WTC11 (cell line): ENCODE measurements at regions not wholly inside any gene's neighbourhood (a gene's known extent, or its start where the extent isn't known, plus 50 kb on each side); places are given as distances from the start of the nearest gene placed in this dataset.

ENCODE experiments used
- ATAC-seq: fragments of 200-7000 bp; cut with Tn5 transposase; 2 replicates; pipeline ENCODE4 v1.10.0; 2021; ENCODE audit warnings: mild to moderate bottlenecking, moderate library complexity
- CTCF ChIA-PET: fragments of 300-600 bp; sonication (Branson Sonifier 250); formaldehyde crosslinking; loops from one replicate; lab custom pipeline; 2021; ENCODE audit warnings: antibody characterized with exemption; lab: Charles Lee
- POLR2A ChIA-PET: fragments of 350-600 bp; sonication (Branson Sonifier 250); formaldehyde crosslinking; loops from one replicate; lab custom pipeline; 2021; ENCODE audit warnings: antibody characterized with exemption; lab: Charles Lee
- DNase-seq: peaks from one replicate; pipeline ENCODE4 v3.0.0; 2021; ENCODE audit warnings: low spot score
- H3K27ac Mint-ChIP-seq: 2 replicates; pipeline ENCODE4 v1.8.0; 2021; ENCODE audit warnings: mixed read lengths
- H3K27me3 Mint-ChIP-seq: 2 replicates; pipeline ENCODE4 v1.8.0; 2021; ENCODE audit warnings: low read depth, mild to moderate bottlenecking, moderate library complexity, mixed read lengths
- H3K36me3 Mint-ChIP-seq: 2 replicates; pipeline ENCODE4 v1.8.0; 2021; ENCODE audit warnings: mixed read lengths
- H3K4me1 Mint-ChIP-seq: 2 replicates; pipeline ENCODE4 v1.8.0; 2022; ENCODE audit warnings: mixed read lengths
- H3K4me3 Mint-ChIP-seq: 2 replicates; pipeline ENCODE4 v1.8.0; 2021; ENCODE audit warnings: mild to moderate bottlenecking, moderate library complexity, mixed read lengths
- H3K9me3 Mint-ChIP-seq: 2 replicates; pipeline ENCODE4 v1.8.0; 2021; ENCODE audit warnings: mixed read lengths
- CBFB ChIP-seq: sonication (generic); formaldehyde crosslinking; IDR thresholded peaks from 2 replicates; pipeline ENCODE4 v1.8.1; 2022; ENCODE audit warnings: mild to moderate bottlenecking, low read depth, missing genetic modification reagents
- CREB1 ChIP-seq: sonication (generic); formaldehyde crosslinking; IDR thresholded peaks from 2 replicates; pipeline ENCODE4 v1.8.0; 2023; ENCODE audit warnings: mild to moderate bottlenecking, missing genetic modification reagents
- CREM ChIP-seq: sonication (generic); formaldehyde crosslinking; IDR thresholded peaks from 2 replicates; pipeline ENCODE4 v1.8.1; 2022; ENCODE audit warnings: mild to moderate bottlenecking, missing genetic modification reagents, moderate library complexity
- ETV6 ChIP-seq: sonication (generic); formaldehyde crosslinking; IDR thresholded peaks from 2 replicates; pipeline ENCODE4 v1.8.1; 2022; ENCODE audit warnings: mild to moderate bottlenecking, missing genetic modification reagents
- JAZF1 ChIP-seq: fragments of 250-450 bp; sonication (Bioruptor Pico); IDR thresholded peaks from 2 replicates; pipeline ENCODE4 v1.9.0; 2021; ENCODE audit warnings: moderate library complexity, mild to moderate bottlenecking, inconsistent platforms
- NR2C2 ChIP-seq: sonication (generic); formaldehyde crosslinking; IDR thresholded peaks from 2 replicates; pipeline ENCODE4 v1.8.0; 2022; ENCODE audit warnings: mild to moderate bottlenecking, missing genetic modification reagents
- RORB ChIP-seq: fragments of 250-450 bp; sonication (Bioruptor Pico); IDR thresholded peaks from 2 replicates; pipeline ENCODE4 v1.9.0; 2021; ENCODE audit warnings: mild to moderate bottlenecking
- SMAD3 ChIP-seq: sonication (generic); formaldehyde crosslinking; IDR thresholded peaks from 2 replicates; pipeline ENCODE4 v1.8.0; 2022; ENCODE audit warnings: missing genetic modification reagents, mild to moderate bottlenecking, borderline replicate concordance
- TEAD4 ChIP-seq: sonication (generic); formaldehyde crosslinking; IDR thresholded peaks from 2 replicates; pipeline ENCODE4 v1.8.0; 2022; ENCODE audit warnings: mild to moderate bottlenecking, missing genetic modification reagents
- ZBTB21 ChIP-seq: sonication (generic); formaldehyde crosslinking; IDR thresholded peaks from 2 replicates; pipeline ENCODE4 v1.8.1; 2023; ENCODE audit warnings: mild to moderate bottlenecking, missing genetic modification reagents, borderline replicate concordance
- ZNF121 ChIP-seq: sonication (generic); formaldehyde crosslinking; IDR thresholded peaks from 2 replicates; pipeline ENCODE4 v1.8.0; 2023; ENCODE audit warnings: missing genetic modification reagents
- ZNF219 ChIP-seq: sonication (generic); formaldehyde crosslinking; IDR thresholded peaks from 2 replicates; pipeline ENCODE4 v1.8.0; 2023; ENCODE audit warnings: missing genetic modification reagents, mild to moderate bottlenecking, borderline replicate concordance
- ZNF317 ChIP-seq: sonication (generic); formaldehyde crosslinking; IDR thresholded peaks from 2 replicates; pipeline ENCODE4 v1.8.1; 2023; ENCODE audit warnings: low read depth, mild to moderate bottlenecking, moderate library complexity, missing genetic modification reagents, borderline replicate concordance
- ZNF416 ChIP-seq: fragments of 250-450 bp; sonication (Bioruptor Pico); IDR thresholded peaks from 2 replicates; pipeline ENCODE4 v1.9.0; 2021; ENCODE audit warnings: mild to moderate bottlenecking, inconsistent platforms
- TF ChIP-seq, protein P1 (sequence below): sonication (generic); formaldehyde crosslinking; IDR thresholded peaks from 2 replicates; pipeline ENCODE4 v1.8.0; 2022; ENCODE audit warnings: mild to moderate bottlenecking, missing genetic modification reagents
- TF ChIP-seq, protein P2 (sequence below): fragments of 250-450 bp; sonication (Bioruptor Pico); IDR thresholded peaks from 2 replicates; pipeline ENCODE4 v1.8.0; 2021; ENCODE audit warnings: mild to moderate bottlenecking
- TF ChIP-seq, protein P3 (sequence below): sonication (generic); formaldehyde crosslinking; IDR thresholded peaks from 2 replicates; pipeline ENCODE4 v1.8.1; 2022; ENCODE audit warnings: mild to moderate bottlenecking, moderate library complexity, missing genetic modification reagents
- TF ChIP-seq, protein P4 (sequence below): sonication (generic); formaldehyde crosslinking; conservative IDR thresholded peaks from 2 replicates; pipeline ENCODE4 v1.8.1; 2022; ENCODE audit warnings: mild to moderate bottlenecking, missing genetic modification reagents
- TF ChIP-seq, protein P5 (sequence below): sonication (generic); formaldehyde crosslinking; IDR thresholded peaks from 2 replicates; pipeline ENCODE4 v1.8.1; 2023; ENCODE audit warnings: mild to moderate bottlenecking, missing genetic modification reagents, borderline replicate concordance
- TF ChIP-seq, protein P6 (sequence below): sonication (generic); formaldehyde crosslinking; IDR thresholded peaks from 2 replicates; pipeline ENCODE4 v1.8.0; 2022; ENCODE audit warnings: mild to moderate bottlenecking, missing genetic modification reagents
- TF ChIP-seq, protein P7 (sequence below): sonication (generic); formaldehyde crosslinking; IDR thresholded peaks from 2 replicates; pipeline ENCODE4 v1.8.1; 2023; ENCODE audit warnings: mild to moderate bottlenecking, moderate library complexity, missing genetic modification reagents
- TF ChIP-seq, protein P8 (sequence below): fragments of 250-450 bp; sonication (Bioruptor Pico); conservative IDR thresholded peaks from 2 replicates; pipeline ENCODE4 v1.9.0; 2021; ENCODE audit warnings: mild to moderate bottlenecking
- TF ChIP-seq, protein P9 (sequence below): sonication (generic); formaldehyde crosslinking; IDR thresholded peaks from 2 replicates; pipeline ENCODE4 v1.8.1; 2023; ENCODE audit warnings: mild to moderate bottlenecking, missing genetic modification reagents, moderate library complexity

DNA sequence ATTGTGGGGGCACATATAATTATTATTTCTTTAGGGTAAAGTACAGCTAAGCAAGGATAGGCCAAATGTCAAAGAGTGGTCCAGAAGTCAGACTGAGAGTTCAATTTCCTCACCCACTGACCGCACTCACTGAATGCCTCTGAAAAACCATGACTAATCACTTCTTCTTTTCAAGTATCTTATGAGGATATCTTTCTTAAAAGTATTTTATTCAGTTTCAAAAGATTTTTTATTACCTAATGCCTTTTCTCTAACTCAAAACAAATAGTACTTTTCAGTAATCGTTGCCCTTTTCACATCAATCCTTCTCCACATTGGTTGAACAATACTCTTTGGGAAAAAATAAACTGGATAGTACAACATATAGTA, 61.7 kb upstream of the CAMK2D start:
- Mint-ChIP-seq H3K27ac (no peak overlapping the region), H3K4me3 (no peak overlapping the region), H3K9me3 (no peaks in the 10 kb centered on the region), H3K27me3 (no peaks in the 10 kb centered on the region), H3K4me1 (peaks cover 2% of the 10 kb centered on the region), H3K36me3 (no peaks in the 10 kb centered on the region)
- ATAC-seq (no peak), DNase-seq (no peak)
- CTCF ChIA-PET = no interaction called here
- TF ChIP-seq CREB1 (CRISPR knock-in tag) (no peak), ZNF121 (CRISPR knock-in tag) (no peak), RORB (no peak), SMAD3 (no peak), ZBTB21 (CRISPR knock-in tag) (no peak), ETV6 (no peak), JAZF1 (CRISPR knock-in tag) (no peak), ZNF416 (CRISPR knock-in tag) (no peak), NR2C2 (CRISPR knock-in tag) (no peak), ZNF219 (CRISPR knock-in tag) (no peak)
- TF ChIP-seq, protein P1, sequence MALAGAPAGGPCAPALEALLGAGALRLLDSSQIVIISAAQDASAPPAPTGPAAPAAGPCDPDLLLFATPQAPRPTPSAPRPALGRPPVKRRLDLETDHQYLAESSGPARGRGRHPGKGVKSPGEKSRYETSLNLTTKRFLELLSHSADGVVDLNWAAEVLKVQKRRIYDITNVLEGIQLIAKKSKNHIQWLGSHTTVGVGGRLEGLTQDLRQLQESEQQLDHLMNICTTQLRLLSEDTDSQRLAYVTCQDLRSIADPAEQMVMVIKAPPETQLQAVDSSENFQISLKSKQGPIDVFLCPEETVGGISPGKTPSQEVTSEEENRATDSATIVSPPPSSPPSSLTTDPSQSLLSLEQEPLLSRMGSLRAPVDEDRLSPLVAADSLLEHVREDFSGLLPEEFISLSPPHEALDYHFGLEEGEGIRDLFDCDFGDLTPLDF (CRISPR knock-in tag) = no peak
- TF ChIP-seq, protein P2, sequence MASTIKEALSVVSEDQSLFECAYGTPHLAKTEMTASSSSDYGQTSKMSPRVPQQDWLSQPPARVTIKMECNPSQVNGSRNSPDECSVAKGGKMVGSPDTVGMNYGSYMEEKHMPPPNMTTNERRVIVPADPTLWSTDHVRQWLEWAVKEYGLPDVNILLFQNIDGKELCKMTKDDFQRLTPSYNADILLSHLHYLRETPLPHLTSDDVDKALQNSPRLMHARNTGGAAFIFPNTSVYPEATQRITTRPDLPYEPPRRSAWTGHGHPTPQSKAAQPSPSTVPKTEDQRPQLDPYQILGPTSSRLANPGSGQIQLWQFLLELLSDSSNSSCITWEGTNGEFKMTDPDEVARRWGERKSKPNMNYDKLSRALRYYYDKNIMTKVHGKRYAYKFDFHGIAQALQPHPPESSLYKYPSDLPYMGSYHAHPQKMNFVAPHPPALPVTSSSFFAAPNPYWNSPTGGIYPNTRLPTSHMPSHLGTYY (CRISPR knock-in tag) = no peak
- TF ChIP-seq, protein P3, sequence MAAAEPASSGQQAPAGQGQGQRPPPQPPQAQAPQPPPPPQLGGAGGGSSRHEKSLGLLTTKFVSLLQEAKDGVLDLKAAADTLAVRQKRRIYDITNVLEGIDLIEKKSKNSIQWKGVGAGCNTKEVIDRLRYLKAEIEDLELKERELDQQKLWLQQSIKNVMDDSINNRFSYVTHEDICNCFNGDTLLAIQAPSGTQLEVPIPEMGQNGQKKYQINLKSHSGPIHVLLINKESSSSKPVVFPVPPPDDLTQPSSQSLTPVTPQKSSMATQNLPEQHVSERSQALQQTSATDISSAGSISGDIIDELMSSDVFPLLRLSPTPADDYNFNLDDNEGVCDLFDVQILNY (CRISPR knock-in tag) = no peak
- POLR2A ChIA-PET = no interaction called here

DNA sequence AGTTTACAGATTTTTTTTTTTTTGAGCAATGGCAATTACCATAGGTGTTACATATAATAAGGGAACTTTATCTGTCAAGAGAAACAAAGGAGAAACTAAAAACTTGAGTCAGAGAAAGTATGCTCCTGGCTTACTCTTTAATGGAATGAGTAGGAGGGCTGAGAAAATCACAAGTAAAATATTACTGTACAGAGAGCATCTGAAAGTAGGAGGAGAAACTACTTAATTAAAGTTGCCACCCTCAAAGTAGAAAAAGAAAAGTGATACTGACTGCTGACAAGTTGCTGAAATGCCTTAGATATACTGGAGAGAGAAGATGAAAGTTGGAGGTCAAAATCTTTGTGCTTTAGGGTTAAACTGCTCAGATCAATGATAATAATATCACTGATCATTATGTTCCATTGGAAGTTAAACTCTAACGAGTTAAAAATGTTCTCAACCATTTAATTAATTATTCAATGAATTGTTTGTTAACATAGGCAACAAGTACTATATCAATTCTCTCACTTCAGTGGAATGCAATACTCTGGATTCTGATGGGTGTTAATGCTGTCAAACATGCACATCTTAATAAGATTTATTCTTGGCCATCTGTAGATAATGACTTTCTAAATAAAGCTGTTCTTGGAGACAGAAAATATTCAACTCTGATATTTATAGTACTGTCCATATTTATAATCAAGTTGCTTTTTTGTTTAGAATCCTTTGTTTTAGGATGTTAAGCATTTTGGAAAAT, 61.2 kb upstream of the CAMK2D start:
- ChIA-PET POLR2A (no interaction called here), CTCF (no interaction called here)
- DNase-seq (no peak), ATAC-seq (no peak)
- no peak overlapping the region for H3K4me3 Mint-ChIP-seq
- H3K9me3 Mint-ChIP-seq = no peaks in the 10 kb centered on the region
- no peaks in the 10 kb centered on the region for H3K36me3 Mint-ChIP-seq
- H3K4me1 Mint-ChIP-seq = peaks cover 2% of the 10 kb centered on the region
- no peaks in the 10 kb centered on the region for H3K27me3 Mint-ChIP-seq
- no peak overlapping the region for H3K27ac Mint-ChIP-seq
- TF ChIP-seq, protein P4, sequence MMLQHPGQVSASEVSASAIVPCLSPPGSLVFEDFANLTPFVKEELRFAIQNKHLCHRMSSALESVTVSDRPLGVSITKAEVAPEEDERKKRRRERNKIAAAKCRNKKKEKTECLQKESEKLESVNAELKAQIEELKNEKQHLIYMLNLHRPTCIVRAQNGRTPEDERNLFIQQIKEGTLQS (CRISPR knock-in tag) = no peak
- TF ChIP-seq ZNF416 (CRISPR knock-in tag) (no peak), TEAD4 (CRISPR knock-in tag) (no peak), CREM (CRISPR knock-in tag) (no peak), CBFB (CRISPR knock-in tag) (no peak), ZNF317 (CRISPR knock-in tag) (no peak)
- TF ChIP-seq, protein P5, sequence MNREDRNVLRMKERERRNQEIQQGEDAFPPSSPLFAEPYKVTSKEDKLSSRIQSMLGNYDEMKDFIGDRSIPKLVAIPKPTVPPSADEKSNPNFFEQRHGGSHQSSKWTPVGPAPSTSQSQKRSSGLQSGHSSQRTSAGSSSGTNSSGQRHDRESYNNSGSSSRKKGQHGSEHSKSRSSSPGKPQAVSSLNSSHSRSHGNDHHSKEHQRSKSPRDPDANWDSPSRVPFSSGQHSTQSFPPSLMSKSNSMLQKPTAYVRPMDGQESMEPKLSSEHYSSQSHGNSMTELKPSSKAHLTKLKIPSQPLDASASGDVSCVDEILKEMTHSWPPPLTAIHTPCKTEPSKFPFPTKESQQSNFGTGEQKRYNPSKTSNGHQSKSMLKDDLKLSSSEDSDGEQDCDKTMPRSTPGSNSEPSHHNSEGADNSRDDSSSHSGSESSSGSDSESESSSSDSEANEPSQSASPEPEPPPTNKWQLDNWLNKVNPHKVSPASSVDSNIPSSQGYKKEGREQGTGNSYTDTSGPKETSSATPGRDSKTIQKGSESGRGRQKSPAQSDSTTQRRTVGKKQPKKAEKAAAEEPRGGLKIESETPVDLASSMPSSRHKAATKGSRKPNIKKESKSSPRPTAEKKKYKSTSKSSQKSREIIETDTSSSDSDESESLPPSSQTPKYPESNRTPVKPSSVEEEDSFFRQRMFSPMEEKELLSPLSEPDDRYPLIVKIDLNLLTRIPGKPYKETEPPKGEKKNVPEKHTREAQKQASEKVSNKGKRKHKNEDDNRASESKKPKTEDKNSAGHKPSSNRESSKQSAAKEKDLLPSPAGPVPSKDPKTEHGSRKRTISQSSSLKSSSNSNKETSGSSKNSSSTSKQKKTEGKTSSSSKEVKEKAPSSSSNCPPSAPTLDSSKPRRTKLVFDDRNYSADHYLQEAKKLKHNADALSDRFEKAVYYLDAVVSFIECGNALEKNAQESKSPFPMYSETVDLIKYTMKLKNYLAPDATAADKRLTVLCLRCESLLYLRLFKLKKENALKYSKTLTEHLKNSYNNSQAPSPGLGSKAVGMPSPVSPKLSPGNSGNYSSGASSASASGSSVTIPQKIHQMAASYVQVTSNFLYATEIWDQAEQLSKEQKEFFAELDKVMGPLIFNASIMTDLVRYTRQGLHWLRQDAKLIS = no peak
- TF ChIP-seq, protein P6, sequence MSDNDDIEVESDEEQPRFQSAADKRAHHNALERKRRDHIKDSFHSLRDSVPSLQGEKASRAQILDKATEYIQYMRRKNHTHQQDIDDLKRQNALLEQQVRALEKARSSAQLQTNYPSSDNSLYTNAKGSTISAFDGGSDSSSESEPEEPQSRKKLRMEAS (CRISPR knock-in tag) = no peak
- TF ChIP-seq, protein P7, sequence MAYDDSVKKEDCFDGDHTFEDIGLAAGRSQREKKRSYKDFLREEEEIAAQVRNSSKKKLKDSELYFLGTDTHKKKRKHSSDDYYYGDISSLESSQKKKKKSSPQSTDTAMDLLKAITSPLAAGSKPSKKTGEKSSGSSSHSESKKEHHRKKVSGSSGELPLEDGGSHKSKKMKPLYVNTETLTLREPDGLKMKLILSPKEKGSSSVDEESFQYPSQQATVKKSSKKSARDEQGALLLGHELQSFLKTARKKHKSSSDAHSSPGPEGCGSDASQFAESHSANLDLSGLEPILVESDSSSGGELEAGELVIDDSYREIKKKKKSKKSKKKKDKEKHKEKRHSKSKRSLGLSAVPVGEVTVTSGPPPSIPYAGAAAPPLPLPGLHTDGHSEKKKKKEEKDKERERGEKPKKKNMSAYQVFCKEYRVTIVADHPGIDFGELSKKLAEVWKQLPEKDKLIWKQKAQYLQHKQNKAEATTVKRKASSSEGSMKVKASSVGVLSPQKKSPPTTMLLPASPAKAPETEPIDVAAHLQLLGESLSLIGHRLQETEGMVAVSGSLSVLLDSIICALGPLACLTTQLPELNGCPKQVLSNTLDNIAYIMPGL (CRISPR knock-in tag) = no peak
- TF ChIP-seq, protein P8, sequence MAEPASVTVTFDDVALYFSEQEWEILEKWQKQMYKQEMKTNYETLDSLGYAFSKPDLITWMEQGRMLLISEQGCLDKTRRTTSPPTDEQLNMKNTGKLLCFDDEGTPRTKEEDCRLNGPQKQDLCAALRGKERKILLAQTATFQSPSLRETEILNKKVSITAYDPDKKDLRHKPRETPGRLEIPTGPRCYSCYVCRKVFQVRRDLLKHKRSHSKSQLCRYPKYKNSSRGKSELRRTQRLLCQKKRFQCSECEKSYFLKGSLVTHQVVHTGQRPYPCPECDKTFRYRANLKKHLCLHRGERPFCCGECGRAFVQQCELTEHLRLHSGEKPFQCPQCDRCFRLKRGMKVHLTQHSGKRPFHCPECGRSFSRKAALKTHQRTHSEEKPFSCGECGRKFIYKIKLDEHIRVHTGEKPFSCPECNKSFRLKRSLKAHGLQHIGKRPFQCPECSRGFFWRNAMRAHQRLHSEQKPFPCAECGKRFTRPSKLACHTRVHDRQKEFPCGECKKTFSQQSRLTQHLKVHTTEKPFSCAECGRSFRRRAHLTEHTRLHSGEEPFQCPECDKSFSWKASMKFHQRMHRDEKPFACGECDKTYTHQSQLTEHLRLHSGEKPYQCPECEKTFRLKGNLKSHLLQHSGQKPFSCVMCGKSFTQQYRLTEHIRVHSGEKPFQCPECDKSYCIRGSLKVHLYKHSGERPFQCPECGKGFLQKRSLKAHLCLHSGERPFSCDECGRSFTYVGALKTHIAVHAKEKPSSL (CRISPR knock-in tag) = no peak
- TF ChIP-seq, protein P9, sequence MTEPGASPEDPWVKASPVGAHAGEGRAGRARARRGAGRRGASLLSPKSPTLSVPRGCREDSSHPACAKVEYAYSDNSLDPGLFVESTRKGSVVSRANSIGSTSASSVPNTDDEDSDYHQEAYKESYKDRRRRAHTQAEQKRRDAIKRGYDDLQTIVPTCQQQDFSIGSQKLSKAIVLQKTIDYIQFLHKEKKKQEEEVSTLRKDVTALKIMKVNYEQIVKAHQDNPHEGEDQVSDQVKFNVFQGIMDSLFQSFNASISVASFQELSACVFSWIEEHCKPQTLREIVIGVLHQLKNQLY (CRISPR knock-in tag) = no peak
